Lower lobe of right lung (tissue), 2 donors: ENCODE measurements at regions not wholly inside any gene's neighbourhood (a gene's known extent, or its start where the extent isn't known, plus 50 kb on each side); places are given as distances from the start of the nearest gene placed in this dataset.

Source experiments
- ATAC-seq, 2 donors: fragments of 200-7000 bp; cut with Tn5 transposase; one replicate each; pipeline ENCODE4 v1.9.1; 2020 to 2022; ENCODE audit warnings: mild to moderate bottlenecking in 2 of 2, moderate library complexity in 2 of 2
- DNase-seq: peaks from one replicate; pipeline ENCODE4 v3.0.0-alpha.2; 2020
- H3K27ac ChIP-seq: fragments of 200-600 bp; one replicate; pipeline ENCODE4 v1.8.0; 2022
- H3K27me3 ChIP-seq: fragments of 200-600 bp; one replicate; pipeline ENCODE4 v1.8.0; 2022; ENCODE audit warnings: low read depth
- H3K36me3 ChIP-seq: fragments of 200-600 bp; one replicate; pipeline ENCODE4 v1.8.0; 2022; ENCODE audit warnings: mild to moderate bottlenecking
- H3K4me1 ChIP-seq: fragments of 200-600 bp; one replicate; pipeline ENCODE4 v1.8.0; 2022
- H3K4me3 ChIP-seq: fragments of 200-600 bp; one replicate; pipeline ENCODE4 v1.8.0; 2022; ENCODE audit warnings: mild to moderate bottlenecking
- H3K9me3 ChIP-seq: fragments of 200-600 bp; one replicate; pipeline ENCODE4 v1.8.0; 2022
- intact Hi-C: fragments of 100-400 bp; cut with DNase I; formaldehyde crosslinking; loops from one replicate; pipeline ENCODE4 v1.11.0; 2022
- TF ChIP-seq, protein P1 (sequence below): fragments of 200-600 bp; IDR thresholded peaks from one replicate; pipeline ENCODE4 v1.8.0; 2022; ENCODE audit warnings: antibody characterized with exemption, mild to moderate bottlenecking
- donor health status: DM: no; HTN: yes; CAD: no; lungs with severe emphysema.

DNA sequence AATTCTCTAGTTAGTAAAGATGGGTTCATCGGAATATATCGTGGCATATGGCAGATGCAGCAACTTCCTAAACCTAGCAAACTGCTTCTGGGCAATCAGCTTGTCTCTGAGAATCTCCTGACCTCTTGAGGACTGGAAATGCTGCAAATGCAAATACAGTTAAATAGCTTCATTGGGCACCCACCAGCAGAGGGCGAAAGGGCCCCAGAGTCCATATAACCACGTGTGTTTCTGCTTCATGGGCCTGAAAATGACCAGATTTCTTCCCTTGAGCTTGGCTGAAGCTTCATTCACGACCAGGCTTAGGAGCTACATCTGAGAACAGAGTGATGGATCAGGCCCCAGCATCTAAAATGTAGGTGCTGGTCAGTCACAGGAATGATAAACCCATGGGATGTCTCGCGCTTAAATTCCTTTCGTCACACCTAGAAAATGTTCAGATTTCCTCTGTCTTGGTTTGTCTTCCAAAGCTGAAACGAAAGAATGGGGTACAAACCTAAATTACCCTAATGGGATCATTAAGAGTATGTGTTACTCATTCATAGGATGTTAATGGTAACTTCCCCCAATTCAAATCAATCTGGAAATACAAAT lies 1482.5 kb upstream of the TMEM132C start:
- Histone ChIP-seq H3K36me3 (no peaks in the 10 kb centered on the region), H3K4me3 (no peak overlapping the region), H3K27ac (no peak overlapping the region), H3K9me3 (no peaks in the 10 kb centered on the region), H3K4me1 (no peaks in the 10 kb centered on the region), H3K27me3 (no peaks in the 10 kb centered on the region)
- intact Hi-C loops, result no loop called here
- peak in 1 of 2 donors; percentile 39 for ATAC-seq
- DNase-seq, result no peak
- TF ChIP-seq, protein P1, sequence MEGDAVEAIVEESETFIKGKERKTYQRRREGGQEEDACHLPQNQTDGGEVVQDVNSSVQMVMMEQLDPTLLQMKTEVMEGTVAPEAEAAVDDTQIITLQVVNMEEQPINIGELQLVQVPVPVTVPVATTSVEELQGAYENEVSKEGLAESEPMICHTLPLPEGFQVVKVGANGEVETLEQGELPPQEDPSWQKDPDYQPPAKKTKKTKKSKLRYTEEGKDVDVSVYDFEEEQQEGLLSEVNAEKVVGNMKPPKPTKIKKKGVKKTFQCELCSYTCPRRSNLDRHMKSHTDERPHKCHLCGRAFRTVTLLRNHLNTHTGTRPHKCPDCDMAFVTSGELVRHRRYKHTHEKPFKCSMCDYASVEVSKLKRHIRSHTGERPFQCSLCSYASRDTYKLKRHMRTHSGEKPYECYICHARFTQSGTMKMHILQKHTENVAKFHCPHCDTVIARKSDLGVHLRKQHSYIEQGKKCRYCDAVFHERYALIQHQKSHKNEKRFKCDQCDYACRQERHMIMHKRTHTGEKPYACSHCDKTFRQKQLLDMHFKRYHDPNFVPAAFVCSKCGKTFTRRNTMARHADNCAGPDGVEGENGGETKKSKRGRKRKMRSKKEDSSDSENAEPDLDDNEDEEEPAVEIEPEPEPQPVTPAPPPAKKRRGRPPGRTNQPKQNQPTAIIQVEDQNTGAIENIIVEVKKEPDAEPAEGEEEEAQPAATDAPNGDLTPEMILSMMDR, result peak; percentile 46

DNA sequence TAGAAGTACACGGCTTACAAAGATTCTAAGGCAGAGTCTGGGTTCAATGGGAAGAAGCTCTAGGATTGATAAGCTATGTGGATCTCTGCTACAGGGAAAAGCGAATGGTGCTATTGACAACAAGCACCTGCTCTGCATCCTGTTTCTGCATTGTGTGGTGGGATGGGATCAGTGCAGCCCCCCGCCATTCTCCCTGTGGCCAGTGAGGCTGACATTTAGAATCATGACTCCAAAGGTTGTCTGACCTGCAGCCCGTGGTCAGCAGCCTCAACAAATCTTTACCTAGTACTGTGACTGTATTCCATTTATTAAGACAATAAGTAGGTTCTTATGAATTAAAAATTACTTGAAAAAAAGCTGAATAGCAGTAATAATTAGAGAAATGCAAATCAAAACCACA lies 1477.0 kb upstream of the TMEM132C start:
- intact Hi-C loops, result no loop called here
- DNase-seq (no peak), ATAC-seq (no peak)
- TF ChIP-seq, protein P1, result no peak
- Histone ChIP-seq H3K4me3 (no peak overlapping the region), H3K27ac (no peak overlapping the region), H3K9me3 (no peaks in the 10 kb centered on the region), H3K27me3 (no peaks in the 10 kb centered on the region), H3K4me1 (no peaks in the 10 kb centered on the region), H3K36me3 (no peaks in the 10 kb centered on the region)

DNA sequence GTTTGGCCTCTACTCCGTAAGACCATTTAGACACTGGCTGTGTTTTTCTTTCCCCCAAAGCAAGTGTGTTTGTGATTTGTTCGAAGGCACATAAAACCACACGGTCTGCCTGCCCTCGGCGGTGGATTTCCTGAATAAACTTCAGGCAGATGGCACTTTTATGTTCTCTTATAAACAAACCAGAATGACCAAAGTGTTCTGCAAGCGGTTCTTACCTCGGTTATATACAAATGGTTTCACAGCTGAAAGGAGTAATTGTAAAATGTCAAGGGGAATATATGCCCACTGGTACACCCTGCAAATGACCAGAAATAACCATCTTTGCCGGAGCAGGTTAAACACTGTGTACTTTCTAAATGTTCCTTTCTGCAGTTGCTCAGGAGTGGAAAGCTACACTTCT lies 1475.8 kb upstream of the TMEM132C start:
- TF ChIP-seq, protein P1, result no peak
- no peaks in the 10 kb centered on the region for H3K27me3 ChIP-seq
- no peak overlapping the region for H3K4me3 ChIP-seq
- no peak overlapping the region for H3K27ac ChIP-seq
- H3K4me1 ChIP-seq, result no peaks in the 10 kb centered on the region
- no peaks in the 10 kb centered on the region for H3K36me3 ChIP-seq
- intact Hi-C loops, result no loop called here
- DNase-seq (no peak), ATAC-seq (no peak)
- no peaks in the 10 kb centered on the region for H3K9me3 ChIP-seq

- TF ChIP-seq, protein P1, result no peak
- ATAC-seq, result no peak
These were observed 1474.6 kb upstream of the TMEM132C start for GRCh38 chr12:126792411-126792810.

GRCh38 chr12:126797525-126797924 lies 1469.4 kb upstream of the TMEM132C start:
- H3K9me3 ChIP-seq, result no peaks in the 10 kb centered on the region
- ATAC-seq, result no peak
- no peaks in the 10 kb centered on the region for H3K36me3 ChIP-seq
- H3K27ac ChIP-seq, result no peak overlapping the region
- intact Hi-C loops, result no loop called here
- TF ChIP-seq, protein P1, result no peak
- no peaks in the 10 kb centered on the region for H3K27me3 ChIP-seq
- DNase-seq, result no peak
- no peaks in the 10 kb centered on the region for H3K4me1 ChIP-seq
- H3K4me3 ChIP-seq, result no peak overlapping the region

More at GRCh38 chr12:126792411-126792810, 1474.6 kb upstream of the TMEM132C start:
- Histone ChIP-seq H3K4me1 (no peaks in the 10 kb centered on the region), H3K9me3 (no peaks in the 10 kb centered on the region), H3K27me3 (no peaks in the 10 kb centered on the region), H3K27ac (no peak overlapping the region), H3K36me3 (no peaks in the 10 kb centered on the region), H3K4me3 (no peak overlapping the region)
- DNase-seq, result no peak
- intact Hi-C loops, result no loop called here
